ENCODE measurements at regions not wholly inside any gene's neighbourhood (a gene's known extent, or its start where the extent isn't known, plus 50 kb on each side); places are given as distances from the start of the nearest gene placed in this dataset.
"Not testable (repeated sequence)": the region's sequence is repeated elsewhere in the genome, so short reads cannot be mapped to it uniquely, and the experiment has no call there.

- TF ChIP-seq ATF2 (IDR thresholded peaks at IDR 0.05; ENCODE audit: low read length) (no peak), CHD1 (IDR thresholded peaks at IDR 0.05; ENCODE audit: low read depth, low read length) (no peak), GTF2F1 (IDR thresholded peaks at IDR 0.05; ENCODE audit: borderline replicate concordance, low read depth, low read length) (no peak), SIX5 (IDR thresholded peaks at IDR 0.05; ENCODE audit: low read depth, low read length) (no peak), PHF8 (conservative IDR thresholded peaks at IDR 0.05; ENCODE audit: low read depth, low read length) (no peak)
Measured at GRCh38 chr3:177658354-177658753, 461.1 kb upstream of the TBL1XR1 start (continued).

GRCh38 chr3:177664380-177665103 lies 467.3 kb upstream of the TBL1XR1 start:
- H3K23me2 ChIP-seq (ENCODE audit: low read depth, low read length); H2BK15ac ChIP-seq (ENCODE audit: low read length); H3K18ac ChIP-seq (ENCODE audit: extremely low read depth, low read length); H2AK5ac ChIP-seq (ENCODE audit: low read depth, low read length); H4K5ac ChIP-seq (ENCODE audit: insufficient read length, low read depth, low read length); H3K14ac ChIP-seq (ENCODE audit: insufficient read length); H3K23ac ChIP-seq (ENCODE audit: insufficient read length); H3K79me2 ChIP-seq (ENCODE audit: control insufficient read depth in 1 of 2, insufficient read depth in 2 of 2, low read length in 2 of 2); H4K91ac ChIP-seq (replicated peaks; ENCODE audit: insufficient read length, low read length); H2BK12ac ChIP-seq (ENCODE audit: low read depth, low read length); H3K4ac ChIP-seq (replicated peaks; ENCODE audit: insufficient read length, low read depth, low read length); H3K56ac ChIP-seq (replicated peaks; ENCODE audit: insufficient read length, low read depth, low read length); H2BK120ac ChIP-seq (replicated peaks; ENCODE audit: low read depth, low read length); H4K8ac ChIP-seq (ENCODE audit: extremely low read depth, insufficient read depth, low read length); POLR2A ChIA-PET (ENCODE audit: partially characterized antibody); H3K4me1 ChIP-seq (replicated peaks in 1 of 4; ENCODE audit: control insufficient read depth in 3 of 4, insufficient read depth in 4 of 4, low read length in 3 of 4); H4K20me1 ChIP-seq (replicated peaks in 1 of 2; ENCODE audit: control insufficient read depth in 1 of 2, insufficient read depth in 2 of 2, low read length in 2 of 2); H3K27me3 ChIP-seq (replicated peaks in 1 of 4; ENCODE audit: control insufficient read depth in 3 of 4, extremely low read depth in 1 of 4, insufficient read depth in 3 of 4, low read length in 3 of 4); H3K9me3 ChIP-seq (ENCODE audit: insufficient read depth in 2 of 2, low read depth in 1 of 2, low read length in 1 of 2); H3K36me3 ChIP-seq (ENCODE audit: control insufficient read depth in 2 of 4, insufficient read depth in 4 of 4, low read length in 3 of 4); H3K4me3 ChIP-seq (ENCODE audit: extremely low read depth in 1 of 4, insufficient read depth in 2 of 4, low read depth in 3 of 4, low read length in 4 of 4); H2AFZ ChIP-seq (ENCODE audit: low read length); H2BK20ac ChIP-seq (ENCODE audit: low read length); H3K79me1 ChIP-seq (ENCODE audit: low read depth, low read length); H3K4me2 ChIP-seq (ENCODE audit: insufficient read depth in 1 of 2, low read depth in 2 of 2, low read length in 2 of 2); H3K9ac ChIP-seq (replicated peaks in 1 of 4; ENCODE audit: extremely low read depth in 1 of 4, low read depth in 3 of 4, low read length in 3 of 4); FAIRE-seq; H2BK5ac ChIP-seq (ENCODE audit: low read depth, low read length); H3K27ac ChIP-seq (ENCODE audit: low read depth, low read length): not testable (repeated sequence)
- WGBS, 2 experiments (ENCODE audit: extremely low coverage in 1 of 2, insufficient coverage in 1 of 2, insufficient read length in 1 of 2, insufficient replicate concordance in 2 of 2, low coverage in 1 of 2, low lambda C conversion rate in 2 of 2, missing lambda C conversion rate in 1 of 2), result 90% methylated on average over 17 of the region's 17 CpGs; no CpG with 5 or more reads in 1 of the 2 experiments
- CTCF ChIA-PET (ENCODE audit: partially characterized antibody), result interaction anchor here (0.7 to 1.3 kb wide), 3 partner anchors 116 to 497 kb away, joined by 3 read pairs; no protein-coding TSS in a partner anchor
- peak in 1 of 2 experiments; percentile 48 for DNase-seq (ENCODE audit: low read depth in 1 of 2, low spot score in 2 of 2)
